ENCODE measurements at regions not wholly inside any gene's neighbourhood (a gene's known extent, or its start where the extent isn't known, plus 50 kb on each side); places are given as distances from the start of the nearest gene placed in this dataset.
A peak's percentile ranks its signal among the peaks of the same experiment; 100 is the strongest.

DNA sequence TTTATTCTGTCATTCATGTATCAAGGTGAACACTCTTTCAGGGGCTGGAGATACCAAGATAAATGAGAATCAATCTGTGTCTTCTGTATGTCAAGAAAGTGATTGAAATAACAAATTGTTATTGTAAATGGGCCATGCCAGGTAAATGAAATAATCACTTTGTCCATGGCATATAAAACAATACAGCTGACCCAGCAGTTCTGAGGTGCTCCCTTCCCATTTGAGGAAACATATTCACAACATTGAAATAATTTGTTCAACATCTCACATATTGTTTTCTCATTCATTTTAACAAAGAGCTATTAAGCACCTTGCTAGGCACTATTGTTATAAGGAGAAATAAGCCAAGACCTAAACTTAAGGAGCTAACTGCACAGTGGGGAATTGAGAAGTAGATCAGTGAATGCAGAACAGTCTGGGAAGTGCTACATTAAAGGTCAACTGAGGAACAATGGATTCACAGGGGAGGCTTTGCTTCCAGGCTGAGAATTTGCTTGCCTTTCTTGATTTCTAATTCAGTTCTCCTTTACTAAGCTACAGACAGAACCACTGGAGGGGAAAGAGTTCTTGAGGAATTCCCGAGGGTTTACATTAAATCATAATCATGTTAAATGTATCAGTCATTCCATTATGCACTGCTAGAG lies 806.3 kb upstream of the ARPP21 start:
- no peak for DNase-seq

DNA sequence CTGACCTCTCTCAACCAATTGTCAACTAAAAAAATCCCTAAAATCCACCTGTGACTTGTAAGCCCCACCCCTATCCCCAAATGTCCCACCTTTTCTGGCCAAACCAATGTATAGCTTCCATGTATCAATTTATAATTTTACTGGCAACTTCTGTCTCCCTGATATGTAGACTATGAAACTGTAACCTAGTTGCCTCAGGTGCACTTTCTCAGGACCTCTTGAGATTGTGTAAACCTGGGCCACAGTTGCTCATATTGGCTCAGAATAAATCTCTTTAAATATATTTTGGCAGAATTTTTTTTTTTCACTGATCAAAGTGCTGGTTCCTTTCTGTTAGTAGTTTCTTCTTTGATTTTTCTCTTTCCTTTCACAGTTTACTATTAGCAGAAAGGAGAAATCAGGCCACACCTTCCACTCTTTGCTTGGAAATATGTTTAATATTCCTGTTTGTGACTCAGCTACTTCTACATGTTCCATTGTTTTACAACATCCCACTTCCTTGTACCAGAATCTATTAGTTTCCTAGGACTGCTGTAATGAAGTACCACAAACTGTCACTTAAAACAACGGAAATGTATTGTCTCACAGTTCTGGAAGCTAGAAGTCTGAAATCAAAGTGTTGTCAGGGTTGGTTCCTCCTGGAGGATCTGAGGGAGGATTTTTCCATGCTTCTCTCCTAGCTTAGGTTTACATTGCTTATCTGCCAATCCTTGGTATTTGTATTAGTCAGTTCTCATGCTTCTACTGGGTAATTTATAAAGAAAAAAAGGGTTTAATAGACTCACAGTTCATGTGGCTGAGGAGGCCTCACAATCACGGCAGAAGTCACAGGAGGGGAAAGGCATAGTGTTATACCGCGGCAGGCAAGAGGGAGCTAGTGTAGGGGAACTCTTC lies 801.2 kb upstream of the ARPP21 start:
- no peak for DNase-seq

DNA sequence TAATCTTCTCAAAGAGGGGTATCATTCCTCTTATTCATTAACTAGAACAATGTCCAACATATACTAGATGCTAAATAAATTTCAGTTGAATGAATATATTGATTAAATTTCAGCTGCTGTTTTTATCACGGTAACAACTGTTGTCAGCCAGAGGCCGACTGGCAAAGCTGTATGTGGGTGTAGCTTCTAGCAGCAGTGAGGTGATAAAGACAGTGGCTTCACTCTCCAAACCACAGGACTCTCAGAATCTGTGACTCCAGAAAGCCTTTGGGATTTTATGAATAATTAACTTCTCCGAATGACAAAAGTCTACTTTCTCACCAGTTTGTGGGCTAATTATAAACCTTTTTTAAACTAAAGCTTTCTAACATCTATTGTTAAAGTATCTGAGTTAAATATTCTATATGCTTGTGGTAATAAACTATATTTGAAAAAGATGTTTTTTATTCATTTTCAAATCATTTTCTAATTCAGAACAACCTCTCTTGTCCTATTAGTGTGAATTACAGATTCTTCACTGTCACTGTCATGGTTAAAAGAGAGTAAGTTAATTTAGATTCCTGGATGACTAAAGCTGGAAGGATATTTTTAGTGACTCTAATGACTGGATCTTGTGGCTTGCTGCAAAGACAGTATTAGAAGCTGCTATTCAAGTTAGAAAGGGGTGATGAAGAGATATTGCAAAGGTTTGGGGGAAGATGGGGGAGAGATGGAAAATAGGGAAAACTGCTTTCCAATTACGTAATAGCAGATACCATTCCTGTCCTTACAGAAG lies 796.4 kb upstream of the ARPP21 start:
- peak; percentile 33 for DNase-seq

DNA sequence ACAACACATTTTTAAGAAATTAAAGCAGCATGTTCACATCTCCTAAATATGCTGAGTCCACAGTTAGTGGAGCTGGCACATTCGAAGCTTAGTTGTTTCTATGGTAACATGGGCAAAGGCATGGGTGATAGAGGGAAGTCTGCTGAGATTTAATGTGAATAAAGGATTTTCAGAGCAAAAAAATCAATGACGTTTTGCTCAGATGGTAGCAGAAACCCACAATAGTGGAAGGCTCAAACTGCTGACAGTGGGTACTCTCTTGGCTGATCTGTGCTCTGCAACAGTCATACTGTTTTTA lies 795.1 kb upstream of the ARPP21 start:
- peak; percentile 24 for DNase-seq

DNA sequence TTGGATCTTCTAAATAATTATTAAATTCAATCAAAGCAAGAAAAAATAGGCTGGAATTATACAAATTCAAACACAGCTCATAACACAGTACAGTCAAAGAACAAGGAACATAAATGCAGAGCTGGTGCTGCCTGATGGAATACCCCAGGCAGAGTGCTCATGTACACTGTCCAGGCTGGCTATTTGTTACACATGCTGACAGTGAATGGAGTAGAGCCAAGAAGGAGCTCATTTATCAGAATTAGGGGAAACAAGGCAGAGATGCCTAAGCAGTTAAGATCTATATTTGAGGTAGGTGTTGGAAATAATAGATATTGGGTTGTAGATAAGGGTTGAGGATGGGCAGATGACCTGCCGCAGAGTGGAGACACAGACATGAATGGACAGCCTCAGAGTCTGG lies 788.2 kb upstream of the ARPP21 start:
- DNase-seq, result peak; percentile 17

DNA sequence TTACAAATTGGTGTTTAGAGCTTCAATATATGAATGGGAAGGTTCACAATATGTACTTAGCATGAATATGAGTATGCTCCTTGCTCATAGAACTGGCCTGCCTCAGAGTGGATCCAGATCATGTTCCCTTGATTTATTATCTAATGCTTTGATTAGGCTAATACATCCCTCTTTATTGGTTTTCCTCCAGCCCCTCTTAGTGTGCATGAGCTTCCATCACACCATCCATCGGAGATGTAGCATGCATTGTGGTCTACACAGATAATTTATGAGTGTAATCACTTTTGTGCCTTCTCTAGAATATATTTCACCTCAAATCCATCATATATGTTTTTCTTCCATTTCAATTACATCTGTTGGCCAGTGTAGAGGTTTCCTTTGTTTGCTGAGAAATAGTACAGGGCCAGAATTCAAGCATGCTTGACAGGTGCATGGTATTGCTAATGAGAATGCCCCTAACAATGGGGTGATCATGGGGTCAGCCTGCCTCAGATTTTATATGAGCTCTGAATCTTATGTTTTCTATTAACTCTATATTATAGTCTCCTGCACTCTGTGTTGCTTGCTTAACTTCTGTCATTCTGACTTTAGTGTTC lies 786.4 kb upstream of the ARPP21 start:
- no peak for DNase-seq

DNA sequence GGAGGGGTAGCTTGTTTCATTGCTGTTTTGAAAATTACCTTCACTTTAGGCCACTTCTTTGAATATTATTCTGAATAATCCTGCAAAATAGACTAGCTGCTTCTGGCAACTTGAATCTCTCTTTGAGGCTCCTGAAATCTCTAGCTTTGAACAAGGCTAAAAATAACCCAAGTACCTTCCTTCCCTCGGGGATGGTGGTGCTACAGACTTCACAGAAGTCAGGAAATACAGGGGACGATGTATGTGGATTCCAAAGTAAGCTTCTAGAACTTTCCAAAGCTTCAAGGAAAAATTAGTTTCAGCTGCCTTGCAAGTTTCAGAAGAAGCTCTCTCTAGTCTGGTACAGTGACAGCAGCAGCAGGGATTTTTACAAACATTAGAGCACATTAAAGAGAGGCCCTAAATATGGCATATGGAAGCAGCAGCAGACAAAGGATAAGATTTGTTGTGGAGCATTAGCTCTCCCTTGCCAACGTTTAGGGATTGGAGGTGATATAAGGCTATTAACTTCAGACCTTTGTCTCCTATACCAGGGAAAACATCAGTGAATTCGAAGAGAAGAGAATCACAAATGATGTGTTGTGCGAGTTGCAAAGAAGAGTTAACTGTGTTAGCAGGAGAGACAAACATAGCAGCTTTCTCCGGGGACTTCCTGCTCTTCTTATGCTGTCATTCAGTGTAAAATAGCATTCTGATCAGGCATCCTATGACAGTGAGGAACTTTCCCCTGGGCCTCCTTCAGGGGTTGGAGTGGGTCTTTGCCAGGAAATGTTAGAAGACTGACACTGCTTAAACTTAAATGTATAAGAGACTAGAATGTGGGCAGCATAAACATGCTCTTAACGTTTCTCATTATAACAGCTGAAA lies 783.0 kb upstream of the ARPP21 start:
- peak; percentile 77 for DNase-seq

DNA sequence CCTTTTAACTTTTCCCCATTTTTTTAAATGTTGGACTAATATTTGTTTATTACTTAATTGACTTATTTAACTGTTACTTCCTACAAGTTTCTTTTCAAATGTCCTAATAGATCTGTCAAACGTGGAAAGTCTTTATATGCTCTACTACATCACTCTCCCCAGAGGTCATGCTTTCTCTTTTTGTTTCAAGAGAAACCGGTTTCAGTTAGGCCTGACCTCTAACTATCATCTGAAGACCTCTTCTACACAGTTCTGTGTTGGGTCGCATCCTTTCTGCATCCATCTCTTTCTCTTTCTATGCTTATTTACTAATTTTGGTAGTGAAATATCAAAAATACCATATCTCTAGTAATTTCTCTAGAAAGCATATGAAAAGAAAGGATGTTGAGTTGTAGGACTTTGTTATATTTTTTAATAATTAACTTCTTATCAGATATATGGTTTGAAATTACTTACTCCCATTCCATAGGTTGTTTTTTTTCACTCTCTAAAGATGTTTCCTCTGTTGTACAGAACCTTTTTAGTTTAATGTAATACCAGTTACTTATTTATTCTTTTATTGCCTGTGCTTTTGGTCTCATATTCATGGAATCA lies 781.2 kb upstream of the ARPP21 start:
- DNase-seq, result no peak

DNA sequence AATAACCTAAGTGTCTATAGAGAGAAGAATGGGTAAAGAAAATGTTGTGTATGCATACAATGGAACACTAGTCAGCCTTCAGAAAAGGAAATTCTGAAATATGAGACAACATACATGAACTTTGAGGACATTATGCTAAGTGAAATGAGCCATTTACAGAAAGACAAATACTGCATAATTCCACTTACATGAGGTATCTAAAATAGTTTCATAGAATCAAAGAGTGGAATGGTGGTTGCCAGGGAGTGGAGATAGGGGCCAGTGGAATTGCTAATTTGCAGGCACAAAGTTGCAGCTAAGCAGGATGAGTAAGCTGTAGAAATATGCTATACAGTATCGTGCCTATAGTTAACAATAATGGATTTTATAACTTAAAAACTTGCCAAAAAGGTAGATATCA lies 779.6 kb upstream of the ARPP21 start:
- DNase-seq, result no peak

DNA sequence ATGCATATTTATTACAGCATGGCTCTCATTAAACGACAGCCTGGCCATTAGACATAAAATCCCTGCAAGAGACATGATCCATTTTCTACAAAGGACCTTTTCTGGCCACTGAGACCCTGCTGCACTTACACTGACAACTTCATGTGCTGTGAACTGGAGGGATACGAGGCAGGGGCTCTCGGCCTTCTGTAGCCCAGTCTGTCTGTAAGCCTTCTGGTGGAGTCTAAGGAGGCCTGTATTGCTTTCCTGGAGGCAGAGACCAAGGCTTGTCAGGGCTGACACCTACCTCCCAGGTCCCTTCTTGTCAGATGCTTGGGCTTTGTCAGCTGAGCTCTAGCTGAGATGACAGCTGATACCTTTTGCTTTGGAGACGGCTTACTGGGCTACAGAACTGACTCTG lies 776.9 kb upstream of the ARPP21 start:
- DNase-seq, result peak; percentile 31

DNA sequence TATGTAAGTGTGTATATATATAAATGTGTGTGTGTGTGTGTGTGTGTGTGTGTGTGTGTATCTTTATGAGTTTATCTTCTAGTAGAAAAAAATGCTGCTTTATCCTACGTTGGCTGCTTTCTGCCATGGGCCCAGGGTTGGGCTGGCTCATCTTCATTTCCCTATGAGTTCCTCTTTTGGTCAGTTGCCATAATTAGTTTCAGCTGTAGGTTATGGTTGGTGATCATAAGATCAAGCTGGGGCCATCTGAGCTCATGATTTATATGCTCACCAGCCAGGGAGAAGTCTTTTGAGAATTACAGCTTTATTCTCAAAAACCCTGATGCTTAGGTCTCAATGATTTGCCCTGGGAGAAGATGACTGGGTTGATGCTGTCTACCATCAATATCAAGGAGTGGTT lies 775.8 kb upstream of the ARPP21 start:
- DNase-seq, result no peak

DNA sequence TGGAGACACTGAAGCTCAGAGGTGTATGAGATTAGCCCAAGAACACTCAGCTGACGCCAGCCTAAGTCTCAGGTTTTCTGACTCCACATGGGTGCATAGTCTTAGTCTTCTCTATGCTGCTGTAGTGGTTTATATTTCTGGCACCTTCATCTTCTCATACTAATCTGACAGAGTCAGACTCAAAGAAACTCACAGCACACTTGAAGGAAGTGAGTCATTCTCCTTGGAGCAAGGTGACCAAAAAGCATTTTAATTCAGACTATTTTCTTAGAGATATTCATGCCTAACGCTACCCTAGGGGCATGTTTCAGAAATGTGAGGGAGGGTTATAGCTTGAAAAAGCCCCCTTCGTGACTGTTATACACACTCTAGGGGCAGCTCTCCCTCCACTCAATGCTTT lies 775.3 kb upstream of the ARPP21 start:
- no peak for DNase-seq

DNA sequence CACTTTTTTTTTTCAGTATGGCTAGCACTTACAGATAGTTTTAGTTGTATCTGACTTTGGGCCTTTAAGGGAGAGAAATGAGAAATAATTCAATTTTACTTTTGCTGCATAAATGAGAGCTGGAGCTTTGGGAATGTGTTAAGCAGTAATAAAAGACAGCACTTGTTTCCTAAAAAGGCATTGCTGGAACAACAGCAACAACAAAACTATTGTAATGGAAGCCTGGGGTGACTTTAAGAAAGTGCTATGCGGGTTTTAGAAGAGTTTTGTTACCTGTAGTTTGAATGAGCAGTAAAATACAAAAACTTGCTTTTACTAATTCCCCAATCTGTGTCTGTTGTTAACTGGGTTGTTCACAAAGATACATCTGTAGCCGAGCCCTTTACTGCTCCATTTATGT lies 774.0 kb upstream of the ARPP21 start:
- DNase-seq, result no peak

DNA sequence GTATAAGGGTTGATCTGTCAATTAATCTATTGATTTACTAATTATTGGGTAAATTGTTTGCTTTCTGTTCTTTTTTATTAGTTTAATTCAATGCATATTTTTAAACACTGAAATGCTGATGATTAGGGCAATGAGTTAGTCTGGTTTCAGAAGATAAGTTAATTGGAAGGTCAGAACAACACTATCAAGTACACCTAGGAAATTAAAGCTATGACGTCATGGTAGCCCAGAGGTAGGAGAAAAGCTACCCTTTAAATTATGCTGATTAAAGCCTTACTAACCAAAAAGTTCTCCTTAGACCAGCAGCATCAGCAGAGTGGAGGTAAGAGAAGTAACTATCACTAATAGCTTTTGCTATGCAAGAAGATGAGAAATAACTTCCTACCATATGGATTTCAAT lies 770.4 kb upstream of the ARPP21 start:
- DNase-seq, result no peak

DNA sequence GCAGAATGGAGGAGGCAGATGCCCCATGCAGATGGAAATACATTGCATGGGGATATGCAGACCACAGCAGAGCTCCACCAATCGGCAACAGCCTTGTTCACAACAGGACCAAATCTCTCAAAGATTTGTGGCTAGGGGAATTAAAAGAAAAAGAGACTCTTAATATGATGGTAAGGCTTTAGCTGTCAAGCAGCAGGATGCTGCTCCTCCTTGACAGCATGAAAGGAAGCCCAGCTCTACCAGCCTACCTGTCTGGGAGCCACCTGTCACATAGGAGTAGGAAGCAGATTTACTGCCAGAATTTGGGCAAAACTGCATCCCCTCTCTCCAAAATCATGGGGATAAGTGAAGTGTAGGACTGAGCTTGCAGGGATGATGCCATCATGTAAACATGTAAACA lies 769.6 kb upstream of the ARPP21 start:
- no peak for DNase-seq

DNA sequence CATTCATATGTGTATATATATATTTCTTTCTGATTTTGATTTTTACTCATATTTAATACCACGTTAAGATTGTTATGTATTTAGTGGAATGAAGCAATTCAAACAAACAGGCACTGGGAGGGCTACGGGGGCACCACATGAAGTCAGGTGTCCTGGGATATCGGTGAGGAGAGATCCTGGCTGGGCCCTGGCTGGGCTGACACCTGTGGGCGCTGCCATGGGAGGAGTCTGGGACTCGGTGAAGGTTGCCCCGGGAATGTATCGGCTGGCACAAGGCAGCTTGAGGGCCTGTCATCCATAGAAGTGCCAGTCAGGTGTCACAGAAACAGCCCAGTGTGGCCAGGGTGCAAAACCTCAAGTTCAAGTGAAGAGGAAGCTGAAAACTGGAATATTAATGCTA lies 766.9 kb upstream of the ARPP21 start:
- no peak for DNase-seq

DNA sequence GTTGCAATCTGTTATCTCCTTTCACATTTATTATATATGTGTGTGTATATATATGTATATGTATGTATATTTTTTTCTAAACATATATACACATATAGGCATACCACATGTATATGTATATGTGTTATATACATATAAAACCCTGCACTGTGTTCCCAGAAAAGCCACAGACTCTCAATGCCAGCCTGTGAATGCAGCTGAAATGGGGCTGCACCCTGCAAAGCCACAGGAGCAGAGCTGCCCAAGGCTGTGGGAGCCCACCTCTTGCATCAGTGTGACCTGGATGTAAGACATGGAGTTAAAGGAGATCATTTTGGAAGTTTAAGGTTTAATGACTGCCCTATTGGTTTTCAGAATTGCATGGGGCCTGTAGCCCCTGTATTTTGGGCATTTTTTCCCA lies 762.3 kb upstream of the ARPP21 start:
- DNase-seq, result no peak

DNA sequence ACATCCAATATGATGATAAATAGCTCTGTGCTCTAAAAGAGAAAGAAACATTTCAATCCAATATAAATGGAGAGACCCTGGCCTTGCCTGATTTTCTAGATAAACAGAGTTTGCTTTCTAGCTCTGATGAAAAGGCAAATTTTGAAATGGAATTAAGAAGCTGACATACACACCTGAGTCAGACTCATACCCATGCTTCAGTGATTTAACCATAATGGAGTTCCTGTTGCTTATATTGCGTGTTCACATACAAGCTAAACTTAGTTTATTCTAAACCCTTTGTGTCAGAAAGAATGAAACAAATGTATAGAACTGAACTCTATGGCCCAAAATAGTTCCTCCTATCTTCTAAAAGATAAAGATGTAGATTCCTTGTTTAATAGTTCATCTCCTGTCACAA lies 760.8 kb upstream of the ARPP21 start:
- no peak for DNase-seq

DNA sequence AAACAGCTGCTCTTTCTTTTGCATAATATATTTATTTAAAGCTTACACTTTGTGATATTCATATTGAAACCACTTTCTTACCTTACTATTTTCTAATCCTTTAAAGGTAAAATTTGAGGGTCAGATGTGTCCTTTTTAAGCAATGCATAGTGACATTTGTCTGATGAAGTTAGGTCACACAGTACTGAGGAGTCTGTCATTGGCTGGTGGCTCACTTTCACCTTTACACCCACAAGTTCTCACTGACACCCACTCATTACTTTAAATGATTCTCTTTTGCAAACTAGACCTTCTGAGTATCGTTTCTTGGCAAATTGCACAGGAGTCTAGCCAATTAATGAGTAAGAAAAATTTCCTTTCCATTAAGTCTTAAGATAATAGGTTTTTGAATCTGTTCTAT lies 758.3 kb upstream of the ARPP21 start:
- no peak for DNase-seq

DNA sequence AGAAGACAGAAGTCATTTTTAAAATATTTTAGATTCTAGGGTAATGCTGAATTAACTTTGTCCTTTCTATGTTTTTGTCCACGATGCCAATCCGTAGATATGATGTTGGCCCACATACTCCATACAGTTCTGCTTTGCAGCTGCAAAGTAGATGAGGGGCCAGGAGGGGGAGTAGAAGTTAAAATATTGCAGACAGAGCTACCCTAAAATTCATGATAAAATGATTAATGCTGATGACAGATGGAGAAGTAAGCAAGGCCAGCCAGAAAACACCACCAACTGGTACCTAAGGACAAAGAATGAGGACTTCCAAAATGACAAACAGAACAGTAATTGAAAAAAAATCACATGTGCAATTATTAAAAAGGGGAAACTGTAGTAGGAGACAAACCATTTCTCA lies 756.6 kb upstream of the ARPP21 start:
- DNase-seq, result peak; percentile 24

DNA sequence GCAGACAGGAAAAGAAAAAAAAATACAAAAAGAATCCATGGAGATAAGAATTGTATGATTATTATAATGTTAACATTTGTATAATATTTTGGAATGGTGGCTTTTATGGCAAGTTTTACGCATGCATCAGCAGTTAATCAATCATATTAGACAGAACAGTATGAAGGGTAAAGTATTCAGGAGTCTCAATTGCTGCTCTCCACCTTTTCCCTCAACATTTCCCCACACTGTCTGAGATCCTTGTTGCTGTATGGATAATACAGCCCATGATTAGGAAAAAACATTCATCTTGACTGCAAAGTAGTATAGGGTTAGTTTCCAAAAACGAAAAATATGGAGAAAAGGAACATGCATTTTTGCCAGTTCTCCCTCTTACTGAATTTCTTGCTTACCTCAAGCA lies 755.3 kb upstream of the ARPP21 start:
- DNase-seq, result no peak

DNA sequence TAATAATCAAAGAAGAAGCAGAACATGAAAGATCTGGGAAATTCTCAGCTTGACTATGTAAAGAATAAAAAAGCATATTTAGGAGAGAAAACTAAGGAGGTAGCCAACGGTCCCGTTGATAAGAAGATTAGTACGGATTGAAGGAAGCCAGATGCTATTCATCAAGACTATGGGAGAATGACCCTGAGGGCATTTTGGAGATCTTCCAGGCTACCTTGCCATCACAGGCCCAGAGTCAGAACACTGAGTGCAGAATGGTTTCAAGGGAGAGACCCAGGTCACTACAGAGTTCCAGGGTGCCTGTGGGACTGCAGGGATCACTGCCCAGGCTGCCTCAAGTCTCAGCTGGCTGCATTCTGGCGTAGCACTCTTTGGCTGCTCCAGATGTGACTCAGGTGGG lies 752.9 kb upstream of the ARPP21 start:
- no peak for DNase-seq
